H4 (cell line): ENCODE measurements at regions not wholly inside any gene's neighbourhood (a gene's known extent, or its start where the extent isn't known, plus 50 kb on each side); places are given as distances from the start of the nearest gene placed in this dataset.

Source experiments
- DNase-seq: peaks from one replicate; pipeline ENCODE4 v3.0.0-alpha.2; 2015; ENCODE audit warnings: low spot score

DNA sequence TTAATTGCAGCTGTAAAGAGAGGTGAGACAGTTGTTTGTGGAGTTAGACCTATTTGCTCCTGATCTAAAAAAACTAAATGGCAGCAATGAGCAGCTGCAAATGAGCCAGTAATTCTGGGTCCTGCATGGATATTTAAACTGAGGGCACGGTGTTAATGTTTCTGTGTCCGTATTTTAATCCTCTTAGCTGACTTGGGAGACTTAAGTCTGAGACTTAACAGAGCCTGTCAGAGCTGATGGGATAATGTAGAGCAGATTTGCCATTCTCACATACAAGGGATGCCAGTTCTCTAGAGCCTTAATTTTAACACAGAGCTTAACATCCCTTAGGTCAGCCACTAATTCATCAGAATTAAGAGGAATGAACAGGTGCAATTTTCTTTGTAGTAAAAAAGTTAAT lies 178.6 kb upstream of the PDE3A start:
- no peak for DNase-seq

DNA sequence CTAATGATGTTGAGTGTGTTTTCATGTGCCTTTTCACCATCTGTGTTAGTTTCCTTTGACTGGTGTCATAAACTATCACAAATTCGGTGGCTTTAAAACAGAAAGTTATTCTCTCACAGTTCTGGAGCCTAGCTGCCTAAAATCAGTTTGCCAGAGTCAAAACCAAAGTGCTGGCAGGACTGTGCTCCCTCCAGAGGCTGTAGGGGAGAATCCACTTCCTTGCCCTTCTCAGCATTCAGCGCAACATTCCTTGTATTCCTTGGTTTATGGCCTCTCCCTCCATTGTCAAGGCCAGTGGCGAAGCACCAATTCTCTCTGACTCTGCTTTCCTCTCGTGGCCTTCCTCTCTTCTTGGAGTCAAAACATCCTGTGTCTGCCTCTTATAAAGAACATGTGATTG lies 174.2 kb upstream of the PDE3A start:
- DNase-seq = peak; percentile 53

DNA sequence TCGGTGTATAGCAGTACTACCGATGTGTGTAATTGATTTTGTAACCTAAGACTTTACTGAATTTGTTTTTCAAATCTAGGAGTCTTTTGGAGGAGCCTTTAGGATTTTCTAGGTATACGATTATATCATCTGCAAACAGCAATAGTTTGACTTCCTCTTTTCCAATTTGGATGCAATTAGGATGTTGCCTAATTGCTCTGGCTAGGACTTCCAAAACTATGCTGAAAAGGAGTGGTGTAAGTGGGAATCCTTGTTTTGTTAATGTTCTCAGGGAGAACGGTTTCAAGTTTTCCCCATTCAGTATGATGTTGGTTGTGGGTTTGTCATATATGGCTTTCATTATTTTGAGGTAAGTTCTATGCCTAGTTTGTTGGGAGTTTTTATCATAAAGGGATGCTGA lies 171.6 kb upstream of the PDE3A start:
- no peak for DNase-seq

DNA sequence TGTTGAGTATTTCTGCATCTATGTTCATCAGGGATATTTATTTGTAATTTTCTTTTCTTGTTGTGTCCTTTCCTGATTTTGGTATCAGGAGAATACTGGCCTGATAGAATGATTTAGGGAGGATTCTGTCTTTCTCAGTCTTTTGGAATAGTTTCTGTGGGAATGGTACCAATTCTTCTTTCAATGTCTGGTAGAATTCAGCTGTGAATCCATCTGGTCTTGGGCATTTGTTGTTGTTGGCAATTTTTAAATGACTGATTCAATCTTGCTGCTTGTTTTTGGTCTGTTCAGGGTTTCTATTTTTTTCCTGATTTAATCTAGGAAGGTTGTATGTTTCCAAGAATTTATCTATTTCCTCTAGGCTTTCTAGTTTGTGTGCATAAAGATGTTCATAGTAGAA lies 170.9 kb upstream of the PDE3A start:
- no peak for DNase-seq

DNA sequence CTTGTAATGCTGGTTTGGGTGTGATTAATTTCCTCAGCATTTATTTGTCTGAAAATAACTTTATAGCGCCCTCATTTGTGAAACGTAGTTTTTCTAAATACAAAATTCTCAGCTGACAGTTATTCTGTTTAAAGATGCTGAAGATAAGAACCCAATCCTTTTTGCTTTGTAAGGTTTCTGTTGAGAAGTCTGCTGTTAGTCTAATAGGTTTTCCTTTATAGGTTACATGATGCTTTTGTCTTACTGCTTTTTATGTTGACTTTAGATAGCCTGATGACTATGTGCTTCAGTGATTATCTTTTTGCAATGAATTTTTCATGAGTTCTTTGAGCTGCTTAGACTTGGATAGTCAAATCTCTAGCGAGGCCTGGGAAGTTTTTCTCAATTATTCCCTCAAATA lies 168.6 kb upstream of the PDE3A start:
- DNase-seq = no peak

DNA sequence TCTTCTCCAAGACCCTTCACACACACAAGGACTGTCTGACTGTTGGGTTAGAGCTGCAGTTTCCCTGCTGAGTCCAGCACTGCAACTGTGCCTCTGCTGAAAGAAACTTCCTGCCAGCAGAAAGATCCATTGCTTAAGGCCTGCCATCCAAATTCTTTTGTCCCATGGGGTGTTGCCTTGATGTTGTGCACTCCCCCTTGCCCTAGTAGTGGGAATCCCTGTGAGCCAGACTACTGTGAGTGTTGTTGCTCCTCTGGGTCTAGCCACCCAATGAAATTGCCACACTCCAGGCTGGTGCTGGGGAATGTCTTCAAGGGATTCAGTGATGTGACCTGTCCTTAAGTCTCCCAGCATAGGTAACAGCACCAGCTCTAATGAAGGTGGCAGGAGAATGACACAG lies 166.6 kb upstream of the PDE3A start:
- no peak for DNase-seq

DNA sequence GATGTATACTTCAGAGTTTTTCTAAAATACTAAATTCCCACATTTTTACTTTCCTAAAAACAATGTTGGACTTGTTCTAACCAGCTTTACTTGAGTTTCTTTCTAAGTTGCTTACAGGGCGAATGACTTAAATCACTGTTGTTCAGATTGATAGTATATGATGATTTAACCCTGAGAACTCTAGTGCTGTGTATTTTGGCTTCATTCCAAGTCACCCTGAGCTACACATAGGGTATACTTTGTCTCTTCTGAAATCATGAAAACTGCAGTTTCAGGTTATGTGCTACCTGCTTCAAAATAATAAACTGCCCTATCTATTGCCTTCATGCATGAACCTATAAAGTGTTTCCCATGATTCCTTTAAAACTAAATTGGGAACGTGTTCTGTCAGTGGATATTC lies 162.5 kb upstream of the PDE3A start:
- DNase-seq = no peak

DNA sequence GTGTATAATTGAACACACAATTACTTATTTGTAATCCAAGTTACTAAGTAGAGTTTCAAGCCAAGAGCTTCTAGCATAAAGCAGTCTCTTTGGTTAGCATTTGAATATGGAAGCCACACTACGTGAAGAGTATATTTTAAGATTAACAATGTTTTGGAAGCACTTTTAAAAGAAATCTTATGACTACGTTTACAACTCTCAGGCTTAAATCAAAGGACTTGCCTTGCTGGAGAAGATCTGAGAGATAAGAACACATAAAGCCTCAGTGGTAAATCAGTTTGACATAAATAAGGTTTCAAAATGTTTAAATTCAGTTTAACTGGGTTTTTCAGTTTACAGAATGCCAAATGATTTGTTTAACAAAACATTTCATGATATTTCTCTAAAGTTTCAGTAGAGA lies 161.9 kb upstream of the PDE3A start:
- DNase-seq = no peak

DNA sequence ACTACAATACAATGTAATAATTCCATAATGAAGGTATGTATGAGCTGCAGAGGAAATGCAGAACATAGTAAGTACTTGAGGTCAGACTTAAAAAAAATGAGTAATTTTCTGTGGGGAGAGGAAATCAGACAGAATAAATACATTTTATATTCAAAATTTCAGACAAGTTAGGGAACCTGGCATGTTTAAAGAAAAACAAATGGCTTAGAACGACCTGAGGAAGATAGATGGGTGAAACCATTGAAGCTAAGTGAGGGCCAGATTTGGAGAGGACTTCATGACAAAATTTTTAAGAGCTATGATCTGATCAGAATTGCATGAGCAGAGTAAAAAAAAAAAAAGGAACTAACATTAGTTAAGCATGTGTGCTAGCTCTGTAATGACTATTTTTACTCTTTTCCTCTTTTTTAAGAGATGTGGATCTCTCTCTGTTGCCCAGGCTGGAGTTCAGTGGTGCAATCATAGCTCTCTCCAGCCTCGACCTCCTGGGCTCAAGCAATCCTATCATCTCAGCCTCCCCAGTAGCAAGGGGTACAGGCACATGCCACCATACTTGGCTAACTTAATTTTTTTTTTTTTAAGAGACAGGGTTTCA lies 157.6 kb upstream of the PDE3A start:
- DNase-seq = no peak

DNA sequence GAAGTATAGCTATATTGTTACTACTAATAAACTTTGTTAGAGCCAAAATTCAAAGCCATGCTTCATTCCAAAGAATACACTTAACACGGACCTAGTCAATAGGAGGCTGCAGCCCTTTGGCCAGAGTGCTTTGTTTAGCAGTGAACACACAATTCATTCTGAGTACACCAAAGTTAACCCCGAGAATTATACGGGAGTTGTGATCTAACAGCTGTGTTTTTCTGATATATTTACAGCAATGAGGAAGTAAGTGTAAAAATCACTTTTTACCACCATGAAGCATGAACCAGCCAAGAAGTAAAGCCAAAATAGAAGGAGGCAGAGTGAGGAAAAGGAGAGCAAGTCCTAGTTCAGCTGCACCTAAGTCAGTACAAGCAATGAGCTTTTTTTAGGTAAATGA lies 156.8 kb upstream of the PDE3A start:
- no peak for DNase-seq

DNA sequence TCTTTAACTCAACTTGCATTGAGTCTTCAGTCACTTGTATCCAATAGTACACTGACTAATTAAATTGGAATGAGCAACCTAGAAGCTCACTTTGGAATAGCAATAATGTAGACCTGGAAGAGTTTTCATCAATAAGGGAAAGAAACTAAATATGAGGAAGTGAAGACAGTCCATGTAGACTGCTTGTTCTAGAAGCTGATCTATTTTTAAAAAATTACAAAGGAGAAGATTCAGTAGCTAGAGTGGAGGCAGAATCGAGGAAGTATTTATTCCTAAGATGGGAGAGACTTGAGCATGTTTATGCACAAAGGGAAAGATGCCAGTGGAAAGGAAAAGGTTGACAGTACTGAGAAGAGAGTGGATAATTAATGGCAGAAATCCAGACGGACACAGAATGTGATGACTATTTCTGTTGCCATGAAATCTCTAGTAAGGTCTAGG lies 156.3 kb upstream of the PDE3A start:
- peak; percentile 31 for DNase-seq

DNA sequence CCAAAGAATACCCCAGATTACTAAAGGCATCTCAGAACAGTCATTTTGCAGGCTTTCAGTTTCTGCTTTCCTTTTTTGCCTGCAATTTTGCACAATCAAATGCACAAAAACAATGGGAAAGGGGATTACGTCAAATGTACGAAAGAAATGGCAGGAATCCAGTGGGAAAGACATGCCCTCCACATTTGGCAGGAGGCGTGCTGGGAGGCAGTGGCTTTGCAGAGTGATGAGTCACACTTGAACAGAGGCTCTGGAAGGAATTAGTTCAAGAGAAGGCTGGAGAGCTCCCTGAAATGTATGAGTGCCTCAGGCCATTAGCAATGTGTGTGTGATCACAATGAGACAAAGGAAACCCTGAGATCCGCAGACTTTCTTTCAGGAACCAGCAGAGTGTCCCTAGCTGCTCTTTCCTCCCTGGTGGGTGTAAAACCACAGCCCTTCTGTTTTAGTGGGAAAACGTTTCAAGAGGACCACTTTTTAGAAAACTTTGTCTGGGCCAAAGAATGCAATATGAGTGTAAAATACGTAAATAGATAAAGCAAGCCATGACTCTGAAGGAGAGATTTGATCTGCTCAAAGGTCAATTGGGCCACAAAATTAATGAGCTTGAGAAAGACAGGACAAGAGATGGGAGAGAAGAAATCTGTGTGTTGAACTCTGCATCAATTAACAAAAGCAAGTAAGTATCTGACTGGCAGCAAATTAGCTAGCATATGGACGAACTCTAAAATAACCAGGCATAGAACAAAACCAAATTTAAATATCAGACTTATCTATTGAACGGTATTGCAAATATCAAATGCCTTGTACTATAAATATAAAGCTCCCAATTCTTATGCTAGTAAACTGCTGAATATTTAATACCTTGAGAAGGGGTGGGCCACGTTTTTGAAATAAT lies 155.4 kb upstream of the PDE3A start:
- DNase-seq = peak; percentile 99

DNA sequence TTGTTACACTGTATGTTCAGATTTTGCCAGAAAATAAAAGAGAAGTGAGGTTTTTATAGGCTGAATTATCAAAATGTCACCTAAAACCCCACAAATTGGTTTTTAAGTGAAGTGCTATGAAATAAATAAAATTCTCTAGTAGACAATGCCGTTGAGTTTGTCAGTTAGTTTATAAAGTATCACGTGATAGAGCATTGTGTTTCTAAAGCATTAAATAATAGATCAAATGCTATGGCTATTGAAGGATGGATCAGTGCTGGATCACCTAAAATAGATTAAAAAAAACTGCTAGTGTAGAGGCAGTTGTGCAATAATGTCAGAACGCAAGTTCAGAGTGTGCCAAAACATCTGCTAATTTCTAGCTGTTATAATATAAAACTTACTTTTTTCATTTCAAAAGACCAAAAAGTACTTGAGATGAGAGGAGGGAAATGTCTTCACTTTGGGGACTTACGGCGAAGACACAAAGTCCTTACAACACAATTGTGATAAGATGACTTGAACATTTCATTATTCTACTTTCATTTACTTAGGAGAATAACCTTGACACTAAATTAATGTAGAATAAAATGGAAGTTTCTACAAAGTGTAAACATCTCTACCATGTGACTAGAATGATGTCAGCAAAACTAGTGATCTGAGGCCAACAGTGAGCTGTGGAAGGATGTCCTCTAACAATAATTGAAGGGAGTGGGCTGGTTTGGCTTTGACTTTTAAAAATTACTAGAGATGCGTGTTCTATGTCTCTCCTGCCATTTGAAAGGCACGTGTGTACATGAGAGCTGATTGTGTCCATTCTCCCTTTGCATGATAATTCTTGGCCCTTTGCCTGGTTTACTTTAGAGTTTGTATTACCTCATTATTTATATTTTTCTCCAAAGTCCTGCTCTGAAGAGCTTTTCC lies 154.4 kb upstream of the PDE3A start:
- DNase-seq = peak; percentile 59

DNA sequence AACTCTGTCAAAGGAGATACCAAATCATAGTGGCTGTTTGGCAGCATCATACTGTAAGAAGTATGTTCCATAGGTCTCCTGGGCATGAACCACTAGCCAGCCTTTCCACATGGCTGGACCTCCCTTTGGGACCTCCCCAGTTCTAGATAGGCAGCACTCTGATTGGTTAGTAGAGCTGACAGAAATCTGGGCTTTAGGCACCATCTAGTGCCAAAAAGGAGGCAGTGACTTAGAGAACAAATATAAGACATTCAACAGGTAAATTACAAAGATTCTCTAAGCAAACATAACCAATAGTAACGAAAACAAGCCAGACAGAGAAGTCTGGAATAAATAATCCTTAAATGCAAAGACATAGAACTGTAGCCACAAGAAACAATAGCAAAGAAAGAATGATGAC lies 148.0 kb upstream of the PDE3A start:
- DNase-seq = peak; percentile 48

DNA sequence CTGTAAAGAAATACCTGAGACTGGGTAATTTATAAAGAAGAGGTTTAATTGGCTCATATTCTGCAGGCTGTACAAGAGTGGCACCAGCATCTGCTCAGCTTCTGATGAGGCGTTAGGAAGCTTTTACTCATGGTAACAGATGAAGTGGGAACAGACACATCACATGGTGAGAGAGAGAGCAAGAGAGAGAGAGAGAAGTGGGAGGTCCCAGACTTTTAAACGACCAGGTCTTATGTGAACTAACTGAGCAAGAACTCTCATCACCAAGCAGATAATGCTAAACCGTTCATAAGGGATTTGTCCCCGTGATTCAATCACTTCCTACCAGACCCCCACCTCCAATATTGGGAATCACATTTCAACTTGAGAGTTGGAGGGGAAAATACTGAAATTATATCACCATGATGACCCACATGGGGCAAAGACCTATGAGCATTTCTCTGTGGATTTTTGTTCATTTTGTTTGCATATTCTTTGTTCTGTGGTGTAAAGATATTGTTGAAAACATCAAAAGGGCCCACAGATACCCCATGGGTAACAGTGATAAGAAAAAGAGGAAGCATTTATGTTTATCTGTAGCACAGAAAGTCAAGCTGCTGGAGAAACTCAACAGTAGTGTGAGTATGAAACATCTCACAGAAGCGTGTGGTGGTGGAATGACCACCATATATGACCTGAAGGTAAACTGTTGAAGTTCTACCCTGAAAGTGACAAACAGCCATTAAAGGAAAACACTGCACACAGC lies 135.2 kb upstream of the PDE3A start:
- no peak for DNase-seq

DNA sequence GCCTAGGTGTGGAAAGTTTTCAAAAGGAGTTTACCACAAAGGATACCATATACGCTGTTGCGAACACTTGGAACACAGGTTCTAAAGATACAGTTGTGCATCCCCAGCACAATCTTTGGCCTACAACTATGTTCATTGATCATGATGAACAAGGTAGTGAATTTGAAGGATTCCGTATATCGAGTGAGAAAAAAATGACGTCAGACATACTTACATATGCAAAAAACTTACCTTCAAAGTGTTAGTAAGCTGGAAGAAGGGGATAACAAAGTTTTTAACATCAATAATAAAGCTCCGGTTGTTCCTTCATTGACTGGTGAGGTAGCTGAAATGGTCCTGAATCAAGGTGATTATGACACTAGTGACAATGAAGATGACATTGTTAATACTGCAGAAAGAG lies 133.9 kb upstream of the PDE3A start:
- DNase-seq = no peak

DNA sequence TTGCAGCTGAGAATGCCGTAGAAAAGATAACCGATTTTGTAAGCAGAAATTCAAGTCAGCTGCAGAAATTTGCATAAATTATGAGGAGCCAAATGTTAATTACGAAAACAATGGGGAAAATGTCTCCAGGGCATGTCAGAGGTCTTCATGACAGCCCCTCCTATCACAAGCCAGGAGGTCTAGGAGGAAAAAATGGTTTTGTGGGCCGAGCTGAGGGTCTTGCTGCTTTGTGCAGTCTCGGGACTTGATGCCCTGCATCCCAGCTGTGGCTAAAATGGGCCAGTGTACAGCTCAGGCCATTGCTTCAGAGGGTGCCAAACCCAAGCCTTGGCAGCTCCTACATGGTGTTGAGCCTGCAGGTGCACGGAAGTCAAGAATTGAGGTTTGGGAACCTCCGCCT lies 131.2 kb upstream of the PDE3A start:
- no peak for DNase-seq

DNA sequence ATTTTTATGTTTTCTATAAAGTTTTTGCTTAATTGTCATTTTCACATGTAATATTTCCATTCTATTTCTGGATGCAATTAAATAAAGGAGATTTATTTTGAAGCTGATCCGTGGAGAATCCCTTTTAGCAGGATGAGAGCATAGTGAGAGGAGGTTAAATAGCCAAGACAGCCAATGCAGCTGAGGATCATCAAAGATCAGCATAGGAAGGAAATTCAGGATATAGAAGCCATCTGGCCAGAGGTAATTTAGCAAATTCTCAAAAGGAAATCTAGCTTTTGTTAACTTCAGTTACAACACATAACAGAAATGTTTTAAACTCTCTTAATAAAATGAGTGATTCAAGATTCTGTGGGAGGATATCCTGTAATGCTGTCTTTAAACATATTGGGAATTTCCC lies 122.8 kb upstream of the PDE3A start:
- no peak for DNase-seq

DNA sequence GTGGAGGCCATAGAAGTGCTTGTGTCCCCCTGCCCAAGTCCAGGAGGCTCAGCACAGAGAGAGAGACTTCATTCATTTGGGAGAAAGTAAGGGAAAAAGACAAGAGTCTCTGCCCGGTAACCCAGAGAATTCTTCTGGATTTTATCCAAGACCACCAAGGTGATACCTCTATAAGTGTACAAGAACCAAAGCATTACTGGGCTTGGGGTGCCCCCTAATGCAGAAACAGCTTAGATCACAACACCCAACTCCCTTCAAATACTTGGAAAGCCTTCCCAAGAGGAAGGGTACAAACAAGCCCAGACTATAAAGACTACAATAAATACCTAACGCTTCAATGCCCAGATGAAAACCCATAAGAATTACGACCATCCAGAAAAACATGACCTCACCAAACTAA lies 119.7 kb upstream of the PDE3A start:
- no peak for DNase-seq

DNA sequence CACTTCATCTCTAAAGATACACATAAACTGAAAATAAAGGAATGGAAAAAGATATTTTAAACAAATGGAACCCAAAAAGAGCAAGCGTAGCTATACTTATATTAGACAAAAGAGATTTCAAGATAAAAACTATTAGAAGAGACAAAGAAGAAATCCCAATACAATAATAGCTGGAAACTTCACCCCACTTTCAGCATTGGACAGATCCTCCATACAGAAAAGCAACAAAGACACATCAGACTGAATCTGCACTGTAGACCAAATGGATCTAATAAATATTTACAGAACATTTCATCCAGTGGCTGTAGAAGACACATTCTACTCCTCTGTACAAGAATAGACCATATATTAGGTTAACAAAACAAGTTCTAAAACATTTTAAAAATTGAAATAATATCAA lies 117.6 kb upstream of the PDE3A start:
- no peak for DNase-seq

DNA sequence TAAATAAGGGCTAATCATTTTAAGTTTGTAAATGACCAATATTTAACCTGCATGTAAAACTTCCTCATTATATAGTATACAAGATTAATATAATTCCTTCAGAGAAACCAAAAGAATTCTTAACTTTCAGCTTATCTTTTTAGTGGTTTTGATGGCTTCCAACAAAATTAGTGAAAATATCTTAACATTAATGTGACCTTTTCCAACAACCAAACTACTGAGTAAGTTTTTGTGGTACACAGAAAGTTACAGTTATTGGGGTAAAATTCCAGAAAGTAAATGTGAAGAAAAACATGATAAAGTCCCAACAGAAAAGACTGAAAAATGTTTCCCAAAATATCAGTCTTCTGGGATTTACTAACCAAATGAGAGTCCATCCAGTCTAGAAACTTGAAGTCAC lies 111.0 kb upstream of the PDE3A start:
- DNase-seq = no peak

DNA sequence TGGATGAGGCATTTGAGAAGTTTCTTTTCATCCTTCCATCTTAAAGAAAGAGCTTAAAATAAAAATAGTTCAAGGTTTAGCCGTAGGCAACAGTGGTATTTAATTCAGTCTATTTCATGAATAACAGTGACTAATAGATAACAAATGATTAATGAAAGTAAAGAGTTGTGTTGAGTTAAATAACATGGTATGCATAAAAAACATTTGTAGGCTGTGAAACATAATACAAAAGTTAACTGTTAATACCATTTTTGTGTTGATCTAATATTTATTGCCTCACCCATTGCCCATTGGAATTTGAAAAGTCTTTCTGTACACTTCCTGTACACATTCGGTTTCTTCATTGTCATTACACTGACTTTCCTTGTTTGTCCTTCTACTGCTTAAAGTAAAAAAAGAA lies 108.6 kb upstream of the PDE3A start:
- no peak for DNase-seq
